ENCODE measurements at regions not wholly inside any gene's neighbourhood (a gene's known extent, or its start where the extent isn't known, plus 50 kb on each side); places are given as distances from the start of the nearest gene placed in this dataset.

DNA sequence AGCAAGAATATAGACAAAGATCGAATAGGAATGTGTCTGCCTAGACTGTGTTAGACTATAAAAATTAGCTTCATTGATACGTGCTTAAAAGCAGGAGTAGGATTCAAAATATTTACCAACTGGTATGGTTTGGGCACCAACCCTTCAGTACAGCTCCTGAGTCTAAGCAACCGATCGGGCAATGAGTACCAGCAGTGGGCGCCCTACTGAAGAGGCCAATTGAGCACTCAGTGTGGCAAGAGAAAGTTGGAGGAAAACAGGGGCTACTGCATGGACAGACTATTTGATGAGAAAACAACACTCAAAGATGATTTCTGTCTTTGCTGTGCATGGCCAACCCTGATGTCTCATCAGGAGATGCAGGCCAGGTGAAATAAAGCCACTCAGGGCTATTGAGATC is 176.0 kb upstream of the NWD2 start:
- no peak overlapping the region for H3K27ac ChIP-seq (ENCODE audit: insufficient read depth, low read length, poor library complexity, severe bottlenecking)
- no peaks in the 10 kb centered on the region for H3K9me3 ChIP-seq (ENCODE audit: control insufficient read depth, low read length)
- H3K27me3 ChIP-seq (replicated peaks; ENCODE audit: control insufficient read depth, insufficient read depth, low read length, poor library complexity, severe bottlenecking) = no peaks in the 10 kb centered on the region
- no peaks in the 10 kb centered on the region for H3K36me3 ChIP-seq (ENCODE audit: control insufficient read depth, insufficient read depth, low read length)
- H3K4me1 ChIP-seq (ENCODE audit: control insufficient read depth, insufficient read depth, low read length, poor library complexity, severe bottlenecking) = no peaks in the 10 kb centered on the region
- DNase-seq = no peak
- no peak overlapping the region for H3K4me3 ChIP-seq (ENCODE audit: insufficient read depth, low read depth, low read length, poor library complexity, severe bottlenecking)

DNA sequence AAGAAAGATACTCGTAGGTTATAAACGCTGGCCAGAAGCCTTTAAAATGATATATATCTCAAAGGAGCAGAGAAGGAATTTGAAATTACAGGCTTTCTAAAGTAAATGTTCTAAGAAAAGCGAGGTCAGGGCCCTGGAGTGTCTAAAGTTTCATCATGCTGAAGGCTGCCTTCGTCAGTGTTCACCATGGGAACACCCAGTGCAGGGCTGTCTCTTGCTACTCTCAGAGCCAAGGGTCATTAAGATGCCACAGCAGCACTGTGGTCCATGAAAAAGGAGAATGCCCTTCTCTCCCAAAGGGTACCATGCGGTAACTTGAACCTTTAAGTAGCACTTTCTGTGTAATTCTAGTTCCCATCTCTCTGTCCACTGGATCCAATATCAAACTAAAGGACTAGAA is 174.5 kb upstream of the NWD2 start:
- no peaks in the 10 kb centered on the region for H3K36me3 ChIP-seq (ENCODE audit: control insufficient read depth, insufficient read depth, low read length)
- DNase-seq = no peak
- no peak overlapping the region for H3K4me3 ChIP-seq (ENCODE audit: insufficient read depth, low read depth, low read length, poor library complexity, severe bottlenecking)
- H3K9me3 ChIP-seq (ENCODE audit: control insufficient read depth, low read length) = no peaks in the 10 kb centered on the region
- no peaks in the 10 kb centered on the region for H3K27me3 ChIP-seq (replicated peaks; ENCODE audit: control insufficient read depth, insufficient read depth, low read length, poor library complexity, severe bottlenecking)
- no peaks in the 10 kb centered on the region for H3K4me1 ChIP-seq (ENCODE audit: control insufficient read depth, insufficient read depth, low read length, poor library complexity, severe bottlenecking)
- H3K27ac ChIP-seq (ENCODE audit: insufficient read depth, low read length, poor library complexity, severe bottlenecking) = no peak overlapping the region

DNA sequence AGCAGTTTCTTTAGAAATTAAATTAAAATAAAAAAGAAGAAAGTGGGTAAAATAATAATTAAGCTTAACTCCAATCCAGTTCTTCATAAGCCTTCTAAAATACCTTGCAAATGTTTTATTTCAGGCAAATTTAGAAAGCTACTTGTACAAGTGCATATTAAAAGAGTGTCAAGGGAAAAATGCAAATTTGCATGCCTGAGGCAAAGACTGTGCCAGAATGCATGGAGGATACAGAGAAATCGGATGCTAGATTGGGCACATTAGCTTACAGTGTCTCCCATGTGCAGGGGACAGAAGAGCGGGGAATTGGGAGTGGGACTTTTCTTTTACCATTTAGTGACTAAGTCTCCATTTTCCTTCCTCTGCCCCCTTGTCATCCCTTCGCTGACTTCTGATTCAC is 173.0 kb upstream of the NWD2 start:
- no peak overlapping the region for H3K27ac ChIP-seq (ENCODE audit: insufficient read depth, low read length, poor library complexity, severe bottlenecking)
- no peaks in the 10 kb centered on the region for H3K27me3 ChIP-seq (replicated peaks; ENCODE audit: control insufficient read depth, insufficient read depth, low read length, poor library complexity, severe bottlenecking)
- no peaks in the 10 kb centered on the region for H3K9me3 ChIP-seq (ENCODE audit: control insufficient read depth, low read length)
- no peak overlapping the region for H3K4me3 ChIP-seq (ENCODE audit: insufficient read depth, low read depth, low read length, poor library complexity, severe bottlenecking)
- DNase-seq = no peak
- H3K36me3 ChIP-seq (ENCODE audit: control insufficient read depth, insufficient read depth, low read length) = no peaks in the 10 kb centered on the region
- no peaks in the 10 kb centered on the region for H3K4me1 ChIP-seq (ENCODE audit: control insufficient read depth, insufficient read depth, low read length, poor library complexity, severe bottlenecking)

DNA sequence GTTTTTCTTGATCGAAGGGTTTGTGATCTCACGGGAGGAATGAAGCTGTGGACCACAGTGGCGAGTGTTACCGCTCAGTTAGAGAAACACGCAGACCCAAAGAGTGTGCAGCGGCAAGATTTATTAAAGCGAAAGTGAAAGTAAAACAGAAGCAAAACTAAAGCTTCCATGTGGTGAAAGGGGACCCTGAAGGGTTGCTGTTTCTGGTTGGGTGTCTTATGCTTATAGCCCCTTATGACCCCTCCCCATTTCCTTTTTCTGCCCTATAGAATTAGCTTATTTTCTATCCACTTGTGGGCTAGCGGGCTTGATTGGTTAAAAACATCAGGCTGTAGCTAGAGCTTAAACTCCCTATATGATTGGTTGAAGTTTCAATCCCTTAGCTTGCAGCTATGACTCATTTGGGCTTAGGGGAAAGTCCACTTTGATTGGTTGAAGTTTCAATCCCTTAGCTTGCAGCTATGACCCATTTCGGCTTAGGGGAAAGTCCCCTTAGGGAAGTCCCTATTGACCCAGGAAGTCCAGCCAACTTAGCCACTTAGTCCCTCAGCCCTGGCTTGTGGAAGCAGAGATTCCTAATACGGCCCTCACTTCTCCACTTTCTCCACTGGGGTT is 171.2 kb upstream of the NWD2 start:
- DNase-seq = no peak
- no peak overlapping the region for H3K27ac ChIP-seq (ENCODE audit: insufficient read depth, low read length, poor library complexity, severe bottlenecking)
- H3K36me3 ChIP-seq (ENCODE audit: control insufficient read depth, insufficient read depth, low read length) = no peaks in the 10 kb centered on the region
- H3K4me3 ChIP-seq (ENCODE audit: insufficient read depth, low read depth, low read length, poor library complexity, severe bottlenecking) = no peak overlapping the region
- no peaks in the 10 kb centered on the region for H3K4me1 ChIP-seq (ENCODE audit: control insufficient read depth, insufficient read depth, low read length, poor library complexity, severe bottlenecking)
- H3K9me3 ChIP-seq (ENCODE audit: control insufficient read depth, low read length) = no peaks in the 10 kb centered on the region
- no peaks in the 10 kb centered on the region for H3K27me3 ChIP-seq (replicated peaks; ENCODE audit: control insufficient read depth, insufficient read depth, low read length, poor library complexity, severe bottlenecking)

DNA sequence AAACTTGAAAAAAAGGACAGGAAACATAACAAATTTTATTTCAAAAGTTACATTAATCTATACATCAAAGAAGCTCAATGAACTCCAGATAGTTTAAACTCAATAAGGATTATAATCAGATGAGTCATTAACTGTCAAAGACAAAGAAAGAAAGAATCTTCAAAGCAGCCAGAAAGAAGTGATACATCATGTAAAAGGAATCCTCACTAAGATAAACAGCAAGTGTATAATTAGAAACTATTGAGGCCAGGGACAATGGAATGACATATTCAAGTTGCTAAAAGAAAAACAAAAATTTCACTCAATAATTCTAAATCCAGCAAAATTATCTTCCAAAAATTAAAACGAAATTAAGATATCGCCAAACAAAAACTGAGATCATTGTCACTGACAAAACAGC is 161.6 kb upstream of the NWD2 start:
- Histone ChIP-seq H3K9me3 (ENCODE audit: control insufficient read depth, low read length) (no peaks in the 10 kb centered on the region), H3K4me1 (ENCODE audit: control insufficient read depth, insufficient read depth, low read length, poor library complexity, severe bottlenecking) (no peaks in the 10 kb centered on the region), H3K27ac (ENCODE audit: insufficient read depth, low read length, poor library complexity, severe bottlenecking) (no peak overlapping the region), H3K27me3 (replicated peaks; ENCODE audit: control insufficient read depth, insufficient read depth, low read length, poor library complexity, severe bottlenecking) (no peaks in the 10 kb centered on the region), H3K4me3 (ENCODE audit: insufficient read depth, low read depth, low read length, poor library complexity, severe bottlenecking) (no peak overlapping the region), H3K36me3 (ENCODE audit: control insufficient read depth, insufficient read depth, low read length) (no peaks in the 10 kb centered on the region)
- DNase-seq = no peak

DNA sequence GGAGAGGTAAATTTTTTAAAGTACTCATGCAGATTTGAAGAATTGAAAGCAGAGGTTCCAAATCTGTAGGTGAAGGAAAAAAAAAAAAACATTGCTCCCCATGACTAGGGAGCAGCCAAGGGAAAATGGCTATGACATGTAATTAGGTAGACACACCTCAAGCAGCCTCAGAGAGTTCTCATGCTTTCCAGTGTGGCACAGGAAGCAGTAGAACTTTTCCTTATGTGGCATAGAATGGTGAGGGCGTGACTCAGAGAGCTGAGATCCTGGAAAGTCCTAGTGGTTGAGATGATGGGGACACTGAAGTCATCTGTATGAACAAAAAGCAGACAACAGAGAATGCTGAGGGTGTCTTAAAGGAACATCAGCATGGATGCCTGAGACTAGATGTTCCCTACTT is 148.6 kb upstream of the NWD2 start:
- no peak for DNase-seq
- H3K27ac ChIP-seq (ENCODE audit: insufficient read depth, low read length, poor library complexity, severe bottlenecking) = no peak overlapping the region
- no peak overlapping the region for H3K4me3 ChIP-seq (ENCODE audit: insufficient read depth, low read depth, low read length, poor library complexity, severe bottlenecking)
- no peaks in the 10 kb centered on the region for H3K36me3 ChIP-seq (ENCODE audit: control insufficient read depth, insufficient read depth, low read length)
- no peaks in the 10 kb centered on the region for H3K9me3 ChIP-seq (ENCODE audit: control insufficient read depth, low read length)
- no peaks in the 10 kb centered on the region for H3K4me1 ChIP-seq (ENCODE audit: control insufficient read depth, insufficient read depth, low read length, poor library complexity, severe bottlenecking)
- H3K27me3 ChIP-seq (replicated peaks; ENCODE audit: control insufficient read depth, insufficient read depth, low read length, poor library complexity, severe bottlenecking) = no peaks in the 10 kb centered on the region

DNA sequence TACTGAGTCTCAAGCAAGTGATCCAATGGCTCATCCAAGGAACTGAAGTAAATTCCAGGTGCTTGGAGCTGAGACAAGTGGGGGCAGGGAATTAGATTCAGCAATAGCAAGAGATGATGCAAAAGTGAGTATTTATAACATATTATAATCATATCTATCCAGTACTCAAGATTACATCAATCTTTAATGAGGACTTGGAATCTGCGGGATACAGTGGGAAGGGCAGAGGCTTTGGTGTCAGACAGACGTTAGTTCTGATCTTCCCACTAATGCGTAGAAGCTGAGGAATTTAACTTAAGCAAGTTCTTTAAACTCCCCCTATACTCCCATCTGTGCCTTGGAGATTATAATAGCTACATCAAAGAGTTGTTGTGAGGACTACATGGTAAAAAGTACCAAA is 143.4 kb upstream of the NWD2 start:
- no peaks in the 10 kb centered on the region for H3K4me1 ChIP-seq (ENCODE audit: control insufficient read depth, insufficient read depth, low read length, poor library complexity, severe bottlenecking)
- no peaks in the 10 kb centered on the region for H3K36me3 ChIP-seq (ENCODE audit: control insufficient read depth, insufficient read depth, low read length)
- no peak for DNase-seq
- H3K9me3 ChIP-seq (ENCODE audit: control insufficient read depth, low read length) = no peaks in the 10 kb centered on the region
- no peaks in the 10 kb centered on the region for H3K27me3 ChIP-seq (replicated peaks; ENCODE audit: control insufficient read depth, insufficient read depth, low read length, poor library complexity, severe bottlenecking)
- no peak overlapping the region for H3K4me3 ChIP-seq (ENCODE audit: insufficient read depth, low read depth, low read length, poor library complexity, severe bottlenecking)
- no peak overlapping the region for H3K27ac ChIP-seq (ENCODE audit: insufficient read depth, low read length, poor library complexity, severe bottlenecking)

DNA sequence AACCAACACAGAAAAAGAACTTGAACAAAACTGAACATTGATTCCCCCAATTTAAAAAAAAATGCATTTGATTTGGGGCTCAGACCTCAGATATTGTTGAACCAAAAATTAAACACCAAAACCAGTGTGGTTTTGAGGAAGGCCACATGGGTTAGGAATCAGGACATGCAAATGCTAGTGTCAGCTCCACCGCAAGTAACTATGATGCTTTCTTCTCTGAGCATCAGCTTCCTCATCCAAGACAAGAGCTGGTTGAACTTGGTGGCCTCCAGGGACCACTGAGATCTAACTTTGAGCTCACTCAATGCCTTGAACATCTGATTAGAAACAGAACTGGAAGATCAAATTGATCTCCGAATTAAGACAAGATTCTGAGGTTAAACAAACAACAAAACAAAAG is 142.9 kb upstream of the NWD2 start:
- Histone ChIP-seq H3K36me3 (ENCODE audit: control insufficient read depth, insufficient read depth, low read length) (no peaks in the 10 kb centered on the region), H3K27ac (ENCODE audit: insufficient read depth, low read length, poor library complexity, severe bottlenecking) (no peak overlapping the region), H3K27me3 (replicated peaks; ENCODE audit: control insufficient read depth, insufficient read depth, low read length, poor library complexity, severe bottlenecking) (no peaks in the 10 kb centered on the region), H3K4me3 (ENCODE audit: insufficient read depth, low read depth, low read length, poor library complexity, severe bottlenecking) (no peak overlapping the region), H3K9me3 (ENCODE audit: control insufficient read depth, low read length) (no peaks in the 10 kb centered on the region), H3K4me1 (ENCODE audit: control insufficient read depth, insufficient read depth, low read length, poor library complexity, severe bottlenecking) (no peaks in the 10 kb centered on the region)
- no peak for DNase-seq

DNA sequence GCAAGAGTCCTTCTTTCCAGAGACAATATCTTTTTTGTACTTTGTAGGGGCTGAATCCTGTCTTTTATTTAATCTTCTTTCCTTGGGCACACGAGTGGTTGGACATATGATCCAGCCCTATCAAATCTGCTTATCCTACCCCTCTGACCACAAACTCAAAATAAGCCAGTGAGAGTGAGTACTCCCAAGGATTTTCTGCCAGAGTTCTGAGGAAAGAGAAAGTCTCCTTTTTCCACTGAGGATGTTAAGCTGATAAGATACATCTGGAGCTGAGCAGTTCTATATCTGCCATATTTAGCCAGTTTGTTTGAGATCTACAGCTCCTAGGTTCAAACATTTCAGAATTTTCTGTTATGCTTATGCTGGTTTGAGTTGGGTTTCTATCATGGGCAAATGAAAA is 134.8 kb upstream of the NWD2 start:
- DNase-seq = no peak
- Histone ChIP-seq H3K27ac (ENCODE audit: insufficient read depth, low read length, poor library complexity, severe bottlenecking) (no peak overlapping the region), H3K27me3 (replicated peaks; ENCODE audit: control insufficient read depth, insufficient read depth, low read length, poor library complexity, severe bottlenecking) (no peaks in the 10 kb centered on the region), H3K36me3 (ENCODE audit: control insufficient read depth, insufficient read depth, low read length) (no peaks in the 10 kb centered on the region), H3K4me3 (ENCODE audit: insufficient read depth, low read depth, low read length, poor library complexity, severe bottlenecking) (no peak overlapping the region), H3K9me3 (ENCODE audit: control insufficient read depth, low read length) (no peaks in the 10 kb centered on the region), H3K4me1 (ENCODE audit: control insufficient read depth, insufficient read depth, low read length, poor library complexity, severe bottlenecking) (no peaks in the 10 kb centered on the region)

DNA sequence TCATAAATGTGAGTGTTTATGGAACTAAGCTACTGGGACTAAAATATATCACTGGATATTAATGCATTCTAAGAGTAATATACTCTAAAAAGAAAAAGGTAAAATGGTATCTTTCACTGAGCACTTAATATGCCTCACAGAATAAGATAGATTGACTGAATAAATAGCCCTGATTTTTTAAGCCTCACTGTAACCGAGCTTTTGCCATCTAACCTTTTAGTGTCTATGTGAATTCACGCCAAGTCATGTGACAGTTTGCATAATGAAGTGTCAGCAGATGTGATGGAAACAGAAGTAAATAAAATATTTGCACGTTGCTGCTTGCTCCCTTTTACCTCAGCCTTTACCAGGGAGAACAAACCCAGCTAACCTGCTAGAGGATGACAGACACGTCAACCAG is 119.7 kb upstream of the NWD2 start:
- Histone ChIP-seq H3K27ac (ENCODE audit: insufficient read depth, low read length, poor library complexity, severe bottlenecking) (no peak overlapping the region), H3K36me3 (ENCODE audit: control insufficient read depth, insufficient read depth, low read length) (no peaks in the 10 kb centered on the region), H3K9me3 (ENCODE audit: control insufficient read depth, low read length) (no peaks in the 10 kb centered on the region), H3K4me3 (ENCODE audit: insufficient read depth, low read depth, low read length, poor library complexity, severe bottlenecking) (no peak overlapping the region), H3K4me1 (ENCODE audit: control insufficient read depth, insufficient read depth, low read length, poor library complexity, severe bottlenecking) (no peaks in the 10 kb centered on the region), H3K27me3 (replicated peaks; ENCODE audit: control insufficient read depth, insufficient read depth, low read length, poor library complexity, severe bottlenecking) (no peaks in the 10 kb centered on the region)
- no peak for DNase-seq

DNA sequence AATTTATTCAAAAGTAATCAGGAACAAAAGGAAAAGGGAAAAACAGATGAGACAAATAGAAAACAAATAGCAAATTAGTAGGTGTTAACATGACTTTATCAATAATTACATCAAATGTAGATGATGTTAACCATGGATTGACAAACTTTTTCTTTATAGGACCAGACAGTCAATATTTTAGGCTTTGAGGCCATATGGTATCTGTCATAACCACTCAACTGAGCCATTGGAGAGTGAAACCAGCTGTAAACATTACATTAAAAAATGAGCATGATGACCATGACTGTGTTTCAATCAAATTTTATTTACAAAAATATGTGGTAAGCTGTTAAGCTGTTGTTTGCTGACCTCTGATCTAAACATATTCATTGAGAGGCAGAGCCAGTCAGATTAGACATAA is 118.5 kb upstream of the NWD2 start:
- H3K4me3 ChIP-seq (ENCODE audit: insufficient read depth, low read depth, low read length, poor library complexity, severe bottlenecking) = no peak overlapping the region
- H3K27ac ChIP-seq (ENCODE audit: insufficient read depth, low read length, poor library complexity, severe bottlenecking) = no peak overlapping the region

More for the DNA sequence above, 118.5 kb upstream of the NWD2 start:
- no peaks in the 10 kb centered on the region for H3K27me3 ChIP-seq (replicated peaks; ENCODE audit: control insufficient read depth, insufficient read depth, low read length, poor library complexity, severe bottlenecking)
- no peak for DNase-seq
- H3K36me3 ChIP-seq (ENCODE audit: control insufficient read depth, insufficient read depth, low read length) = no peaks in the 10 kb centered on the region
- no peaks in the 10 kb centered on the region for H3K9me3 ChIP-seq (ENCODE audit: control insufficient read depth, low read length)
- H3K4me1 ChIP-seq (ENCODE audit: control insufficient read depth, insufficient read depth, low read length, poor library complexity, severe bottlenecking) = no peaks in the 10 kb centered on the region
